Neuronal stem cell (in vitro differentiated cells): ENCODE measurements at regions not wholly inside any gene's neighbourhood (a gene's known extent, or its start where the extent isn't known, plus 50 kb on each side); places are given as distances from the start of the nearest gene placed in this dataset.
A peak's percentile ranks its signal among the peaks of the same experiment; 100 is the strongest.

ENCODE experiments used
- DNase-seq: peaks from one replicate; pipeline ENCODE4 v3.0.0-alpha.2; 2013; ENCODE audit warnings: low spot score
- H2AFZ ChIP-seq: one replicate; pipeline ENCODE4 v1.6.1; 2013; ENCODE audit warnings: mild to moderate bottlenecking, low read length, inconsistent platforms
- H2AK5ac ChIP-seq: 2 replicates; pipeline ENCODE4 v1.6.1; 2013; ENCODE audit warnings: low read depth, mild to moderate bottlenecking, inconsistent platforms, low read length, moderate library complexity, mixed read lengths
- H2BK120ac ChIP-seq: 2 replicates; pipeline ENCODE4 v1.6.1; 2013; ENCODE audit warnings: low read depth, mild to moderate bottlenecking, inconsistent platforms, low read length, moderate library complexity, mixed read lengths
- H2BK12ac ChIP-seq: one replicate; pipeline ENCODE4 v1.6.1; 2013; ENCODE audit warnings: low read length, inconsistent platforms
- H2BK15ac ChIP-seq: 2 replicates; pipeline ENCODE4 v1.6.1; 2013; ENCODE audit warnings: mild to moderate bottlenecking, low read length, inconsistent platforms, mixed read lengths
- H2BK5ac ChIP-seq: one replicate; pipeline ENCODE4 v1.6.1; 2013; ENCODE audit warnings: inconsistent platforms, mild to moderate bottlenecking, low read length, moderate library complexity
- H3K14ac ChIP-seq: one replicate; pipeline ENCODE4 v1.6.1; 2013; ENCODE audit warnings: low read length, inconsistent platforms
- H3K18ac ChIP-seq: 2 replicates; pipeline ENCODE4 v1.6.1; 2013; ENCODE audit warnings: low read length, inconsistent platforms
- H3K23ac ChIP-seq: 2 replicates; pipeline ENCODE4 v1.6.1; 2013; ENCODE audit warnings: low read depth, mild to moderate bottlenecking, mixed read lengths, low read length, inconsistent platforms; ENCODE audit not compliant: poor library complexity
- H3K27ac ChIP-seq: replicated peaks from 3 replicates; pipeline ENCODE4 v1.5.1; 2013; ENCODE audit warnings: low read length, inconsistent platforms
- H3K27me3 ChIP-seq, 3 experiments: 2 replicates each; pipeline ENCODE4 v1.6.1; 2013; ENCODE audit warnings: low read length in 3 of 3, mild to moderate bottlenecking in 2 of 3, inconsistent platforms in 1 of 3, low read depth in 1 of 3, mixed read lengths in 1 of 3, moderate library complexity in 1 of 3; ENCODE audit not compliant: control insufficient read depth in 3 of 3, insufficient read depth in 3 of 3
- H3K36me3 ChIP-seq, 2 donors: replicated peaks in 1 of 2; 2 replicates each; pipeline ENCODE4 v1.6.1; 2013; ENCODE audit warnings: low read length in 2 of 2; ENCODE audit not compliant: control insufficient read depth in 2 of 2, insufficient read depth in 2 of 2
- H3K4ac ChIP-seq: 2 replicates; pipeline ENCODE4 v1.6.1; 2013; ENCODE audit warnings: inconsistent platforms, mild to moderate bottlenecking, low read length, moderate library complexity
- H3K4me1 ChIP-seq, 2 donors: 1 replicate in 1 of 2; 2 replicates in 1 of 2; pipeline ENCODE4 v1.6.1; 2013; ENCODE audit warnings: low read length in 2 of 2, low read depth in 1 of 2; ENCODE audit not compliant: control insufficient read depth in 2 of 2, insufficient read depth in 1 of 2
- H3K4me2 ChIP-seq: one replicate; pipeline ENCODE4 v1.6.1; 2013; ENCODE audit warnings: mild to moderate bottlenecking, low read length, inconsistent platforms; ENCODE audit not compliant: insufficient read depth, poor library complexity, severe bottlenecking
- H3K4me3 ChIP-seq, 2 donors: 2 replicates each; pipeline ENCODE4 v1.5.1; 2013; ENCODE audit warnings: low read length in 2 of 2, mild to moderate bottlenecking in 2 of 2, inconsistent platforms in 1 of 2, moderate library complexity in 1 of 2
- H3K79me1 ChIP-seq: one replicate; pipeline ENCODE4 v1.6.1; 2013; ENCODE audit warnings: low read depth, mild to moderate bottlenecking, inconsistent platforms, low read length, moderate library complexity
- H3K9ac ChIP-seq: one replicate; pipeline ENCODE4 v1.6.1; 2013; ENCODE audit warnings: mild to moderate bottlenecking, low read depth, low read length, inconsistent platforms; ENCODE audit not compliant: poor library complexity
- H3K9me3 ChIP-seq, 2 donors: replicated peaks in 1 of 2; 2 replicates each; pipeline versions ENCODE3 to v1.6.1; 2013; ENCODE audit warnings: low read length in 2 of 2, mild to moderate bottlenecking in 2 of 2, inconsistent platforms in 1 of 2, low read depth in 1 of 2, mixed read lengths in 1 of 2, moderate library complexity in 1 of 2; ENCODE audit not compliant: control insufficient read depth in 2 of 2, insufficient read depth in 1 of 2
- H4K8ac ChIP-seq: one replicate; pipeline ENCODE4 v1.6.1; 2013; ENCODE audit warnings: low read depth, mild to moderate bottlenecking, inconsistent platforms, low read length, moderate library complexity
- H4K91ac ChIP-seq: one replicate; pipeline ENCODE4 v1.6.1; 2013; ENCODE audit warnings: low read length, low read depth, mild to moderate bottlenecking, inconsistent platforms; ENCODE audit not compliant: poor library complexity
- WGBS, 2 donors: extraction: QIAGEN DNeasy Blood & Tissue Kit; methylation state at CpG; one replicate each; pipeline ENCODE4 v1.1.7; 2013; ENCODE audit warnings: missing lambda C conversion rate in 2 of 2, mixed read lengths in 1 of 2; ENCODE audit not compliant: insufficient read length in 2 of 2, insufficient replicate concordance in 1 of 2; ENCODE audit errors: extremely low coverage in 2 of 2; 5-methylcytosine and 5-hydroxymethylcytosine counted together

- peaks cover 0 to 20% (median 0%) of the 10 kb centered on the region in 3 experiments for H3K27me3 ChIP-seq
Measured at GRCh38 chr9:135273008-135273407, 185.5 kb downstream of the OLFM1 start.

GRCh38 chr9:135275163-135275562 lies 187.7 kb downstream of the OLFM1 start:
- H3K4me1 ChIP-seq = peaks cover 0 to 9% of the 10 kb centered on the region in 2 donors
- H4K8ac ChIP-seq = no peak overlapping the region
- H3K4ac ChIP-seq = no peak overlapping the region
- H3K9me3 ChIP-seq = no peaks in the 10 kb centered on the region
- peak overlapping the region; percentile 50 for H2BK15ac ChIP-seq
- H3K27ac ChIP-seq = no peak overlapping the region
- H4K91ac ChIP-seq = no peak overlapping the region
- peak overlapping the region; percentile 78 for H3K23ac ChIP-seq
- H2BK12ac ChIP-seq = no peak overlapping the region
- H3K9ac ChIP-seq = no peak overlapping the region
- DNase-seq = no peak
- H3K4me2 ChIP-seq = no peak overlapping the region
- H2BK5ac ChIP-seq = no peak overlapping the region
- H3K27me3 ChIP-seq = peaks cover 0 to 13% (median 0%) of the 10 kb centered on the region in 3 experiments
- peak overlapping the region; percentile 30 for H2AK5ac ChIP-seq
- no peak overlapping the region for H3K14ac ChIP-seq
- H3K36me3 ChIP-seq = peaks cover 0 to under 1% of the 10 kb centered on the region in 2 donors
- H2AFZ ChIP-seq = no peak overlapping the region
- peak overlapping the region; percentile 42 for H3K18ac ChIP-seq
- H3K79me1 ChIP-seq = peaks cover under 1% of the 10 kb centered on the region
- no peak overlapping the region for H2BK120ac ChIP-seq
- WGBS, 2 donors = no CpG with 5 or more reads among the region's 7 CpGs
- H3K4me3 ChIP-seq = no peak overlapping the region

More at GRCh38 chr9:135273008-135273407, 185.5 kb downstream of the OLFM1 start:
- Histone ChIP-seq H3K4ac (no peak overlapping the region), H2BK12ac (no peak overlapping the region), H4K8ac (no peak overlapping the region), H2BK5ac (no peak overlapping the region), H2AK5ac (no peak overlapping the region), H2BK15ac (no peak overlapping the region), H4K91ac (no peak overlapping the region), H2AFZ (no peak overlapping the region), H3K14ac (no peak overlapping the region), H2BK120ac (no peak overlapping the region), H3K4me1 (peaks cover 0 to 18% of the 10 kb centered on the region in 2 donors), H3K9ac (no peak overlapping the region), H3K4me2 (no peak overlapping the region), H3K23ac (no peak overlapping the region), H3K4me3 (no peak overlapping the region), H3K27ac (no peak overlapping the region), H3K9me3 (peaks cover 0 to 1% of the 10 kb centered on the region in 2 donors), H3K18ac (no peak overlapping the region), H3K36me3 (peaks cover 0 to 5% of the 10 kb centered on the region in 2 donors), H3K79me1 (no peaks in the 10 kb centered on the region)
- WGBS, 2 donors = no CpG with 5 or more reads among the region's 7 CpGs
- no peak for DNase-seq

GRCh38 chr9:135275571-135276289 lies 188.3 kb downstream of the OLFM1 start:
- H3K18ac ChIP-seq = no peak overlapping the region
- H2AFZ ChIP-seq = no peak overlapping the region
- H3K79me1 ChIP-seq = peaks cover 1% of the 10 kb centered on the region
- no peak overlapping the region for H2BK120ac ChIP-seq
- H2AK5ac ChIP-seq = peak overlapping the region; percentile 30
- no peak overlapping the region for H3K14ac ChIP-seq
- no peak overlapping the region for H2BK12ac ChIP-seq
- H3K27me3 ChIP-seq = peaks cover 0 to 14% (median 0%) of the 10 kb centered on the region in 3 experiments
- no peak overlapping the region for H3K4me2 ChIP-seq
- H2BK5ac ChIP-seq = no peak overlapping the region
- H4K91ac ChIP-seq = no peak overlapping the region
- no peak overlapping the region for H4K8ac ChIP-seq
- H3K27ac ChIP-seq = no peak overlapping the region
- H3K9me3 ChIP-seq = no peaks in the 10 kb centered on the region
- H3K36me3 ChIP-seq = no peaks in the 10 kb centered on the region
- H3K4ac ChIP-seq = no peak overlapping the region
- H3K4me1 ChIP-seq = peaks cover 0 to 5% of the 10 kb centered on the region in 2 donors
- H3K9ac ChIP-seq = no peak overlapping the region
- no peak for DNase-seq
- peak overlapping the region in 1 of 2 donors; percentile 2 for H3K4me3 ChIP-seq
- no peak overlapping the region for H2BK15ac ChIP-seq
- H3K23ac ChIP-seq = peak overlapping the region; percentile 34
- WGBS, 2 donors = no CpG with 5 or more reads among the region's 20 CpGs

GRCh38 chr9:135277219-135278201 lies 190.0 kb downstream of the OLFM1 start:
- Histone ChIP-seq H2BK15ac (no peak overlapping the region), H3K4me2 (no peak overlapping the region), H3K18ac (no peak overlapping the region), H3K9me3 (no peaks in the 10 kb centered on the region), H3K79me1 (peaks cover 1% of the 10 kb centered on the region), H2BK120ac (no peak overlapping the region), H3K9ac (no peak overlapping the region), H3K36me3 (no peaks in the 10 kb centered on the region), H2AK5ac (peak overlapping the region; percentile 66), H3K27me3 (peaks cover 0 to 6% (median 0%) of the 10 kb centered on the region in 3 experiments), H3K4me3 (no peak overlapping the region), H3K23ac (no peak overlapping the region), H2BK12ac (no peak overlapping the region), H4K91ac (no peak overlapping the region), H3K27ac (no peak overlapping the region), H3K4me1 (no peaks in the 10 kb centered on the region), H2AFZ (no peak overlapping the region), H2BK5ac (no peak overlapping the region), H3K14ac (no peak overlapping the region), H4K8ac (no peak overlapping the region), H3K4ac (no peak overlapping the region)
- no peak for DNase-seq
- WGBS, 2 donors = no CpG with 5 or more reads among the region's 30 CpGs
